Trophoblast cell (in vitro differentiated cells and primary cell): ENCODE measurements at regions not wholly inside any gene's neighbourhood (a gene's known extent, or its start where the extent isn't known, plus 50 kb on each side); places are given as distances from the start of the nearest gene placed in this dataset.
A peak's percentile ranks its signal among the peaks of the same experiment; 100 is the strongest.

Experiments used
- DNase-seq, 2 donors: peaks; one replicate each; pipeline ENCODE4 v3.0.0-alpha.2; 2016
- H2AFZ ChIP-seq: 2 replicates; pipeline ENCODE4 v1.6.1; 2013; ENCODE audit warnings: low read length, moderate library complexity, mild to moderate bottlenecking; ENCODE audit not compliant: insufficient read depth, poor library complexity
- H2AK5ac ChIP-seq: 2 replicates; pipeline ENCODE4 v1.6.1; 2013; ENCODE audit warnings: mild to moderate bottlenecking, low read length
- H2BK120ac ChIP-seq: 2 replicates; pipeline ENCODE4 v1.6.1; 2013; ENCODE audit warnings: low read length, mild to moderate bottlenecking, moderate library complexity; ENCODE audit not compliant: insufficient read depth, poor library complexity
- H2BK12ac ChIP-seq: 2 replicates; pipeline ENCODE4 v1.6.1; 2013; ENCODE audit warnings: mild to moderate bottlenecking, low read length, moderate library complexity
- H2BK5ac ChIP-seq: 2 replicates; pipeline ENCODE4 v1.6.1; 2013; ENCODE audit warnings: low read length, low read depth, moderate library complexity, mild to moderate bottlenecking; ENCODE audit not compliant: poor library complexity
- H3K14ac ChIP-seq: 2 replicates; pipeline ENCODE4 v1.6.1; 2013; ENCODE audit warnings: mild to moderate bottlenecking, low read length
- H3K18ac ChIP-seq: 2 replicates; pipeline ENCODE4 v1.6.1; 2013; ENCODE audit warnings: mild to moderate bottlenecking, low read length
- H3K23ac ChIP-seq: 2 replicates; pipeline ENCODE4 v1.6.1; 2013; ENCODE audit warnings: low read length
- H3K27ac ChIP-seq: 2 replicates; pipeline ENCODE4 v1.5.1; 2013; ENCODE audit warnings: low read depth, mild to moderate bottlenecking, inconsistent platforms, low read length, moderate library complexity
- H3K27me3 ChIP-seq: 2 replicates; pipeline ENCODE4 v1.6.1; 2013; ENCODE audit warnings: inconsistent platforms, mild to moderate bottlenecking, low read length, moderate library complexity; ENCODE audit not compliant: insufficient read depth
- H3K36me3 ChIP-seq, 2 experiments: 1 replicate in 1 of 2; 2 replicates in 1 of 2; pipeline ENCODE4 v1.6.1; 2013; ENCODE audit warnings: low read length in 2 of 2, mild to moderate bottlenecking in 2 of 2, moderate library complexity in 1 of 2; ENCODE audit not compliant: insufficient read depth in 2 of 2, control insufficient read depth in 1 of 2
- H3K4ac ChIP-seq: 2 replicates; pipeline ENCODE4 v1.6.1; 2013; ENCODE audit warnings: low read depth, mild to moderate bottlenecking, low read length, moderate library complexity
- H3K4me1 ChIP-seq, 2 experiments: 1 replicate in 1 of 2; 2 replicates in 1 of 2; pipeline ENCODE4 v1.6.1; 2013; ENCODE audit warnings: low read length in 2 of 2, mild to moderate bottlenecking in 2 of 2, moderate library complexity in 1 of 2; ENCODE audit not compliant: insufficient read depth in 2 of 2, control insufficient read depth in 1 of 2
- H3K4me2 ChIP-seq: 2 replicates; pipeline ENCODE4 v1.6.1; 2013; ENCODE audit warnings: inconsistent platforms, mild to moderate bottlenecking, low read length, moderate library complexity
- H3K4me3 ChIP-seq: 2 replicates; pipeline ENCODE4 v1.5.1; 2013; ENCODE audit warnings: mild to moderate bottlenecking, low read depth, low read length, inconsistent platforms
- H3K79me1 ChIP-seq: one replicate; pipeline ENCODE4 v1.6.1; 2013; ENCODE audit warnings: low read length
- H3K79me2 ChIP-seq: 2 replicates; pipeline ENCODE4 v1.6.1; 2013; ENCODE audit warnings: low read length, mild to moderate bottlenecking; ENCODE audit not compliant: control insufficient read depth, insufficient read depth, poor library complexity
- H3K9ac ChIP-seq: 2 replicates; pipeline ENCODE4 v1.6.1; 2013; ENCODE audit warnings: mild to moderate bottlenecking, low read length
- H3K9me3 ChIP-seq: 2 replicates; pipeline ENCODE4 v1.6.1; 2013; ENCODE audit warnings: low read depth, mild to moderate bottlenecking, control low read depth, inconsistent platforms, low read length; ENCODE audit not compliant: insufficient read depth
- H4K12ac ChIP-seq: 2 replicates; pipeline ENCODE4 v1.6.1; 2013; ENCODE audit warnings: low read depth, mild to moderate bottlenecking, low read length, moderate library complexity
- H4K8ac ChIP-seq: 2 replicates; pipeline ENCODE4 v1.6.1; 2013; ENCODE audit warnings: low read depth, mild to moderate bottlenecking, low read length, moderate library complexity
- H4K91ac ChIP-seq: one replicate; pipeline ENCODE4 v1.6.1; 2013; ENCODE audit warnings: low read depth, mild to moderate bottlenecking, low read length, moderate library complexity
- WGBS: extraction: QIAGEN DNeasy Blood & Tissue Kit; methylation state at CpG from one replicate; pipeline ENCODE4 v1.1.7; 2013; ENCODE audit warnings: missing lambda C conversion rate; ENCODE audit not compliant: insufficient read length, insufficient coverage; ENCODE audit errors: extremely low coverage; 5-methylcytosine and 5-hydroxymethylcytosine counted together

- Histone ChIP-seq H2BK120ac (no peak overlapping the region), H3K9me3 (no peaks in the 10 kb centered on the region), H3K4me1 (peaks cover 16 to 20% of the 10 kb centered on the region in 2 experiments), H3K27me3 (no peaks in the 10 kb centered on the region), H2AFZ (no peak overlapping the region), H3K27ac (no peak overlapping the region), H4K12ac (no peak overlapping the region), H2BK5ac (no peak overlapping the region), H3K79me2 (no peaks in the 10 kb centered on the region), H3K18ac (no peak overlapping the region), H3K23ac (no peak overlapping the region), H4K8ac (no peak overlapping the region), H2AK5ac (no peak overlapping the region), H3K4ac (no peak overlapping the region), H2BK12ac (no peak overlapping the region), H3K9ac (no peak overlapping the region), H3K14ac (no peak overlapping the region), H4K91ac (no peak overlapping the region), H3K36me3 (no peaks in the 10 kb centered on the region), H3K79me1 (peaks cover 9% of the 10 kb centered on the region), H3K4me2 (no peak overlapping the region), H3K4me3 (no peak overlapping the region)
- no CpG with 5 or more reads among the region's 9 CpGs for WGBS
- no peak for DNase-seq
Measured at GRCh38 chr1:229146647-229147046, 124.3 kb upstream of the RAB4A start.

DNA sequence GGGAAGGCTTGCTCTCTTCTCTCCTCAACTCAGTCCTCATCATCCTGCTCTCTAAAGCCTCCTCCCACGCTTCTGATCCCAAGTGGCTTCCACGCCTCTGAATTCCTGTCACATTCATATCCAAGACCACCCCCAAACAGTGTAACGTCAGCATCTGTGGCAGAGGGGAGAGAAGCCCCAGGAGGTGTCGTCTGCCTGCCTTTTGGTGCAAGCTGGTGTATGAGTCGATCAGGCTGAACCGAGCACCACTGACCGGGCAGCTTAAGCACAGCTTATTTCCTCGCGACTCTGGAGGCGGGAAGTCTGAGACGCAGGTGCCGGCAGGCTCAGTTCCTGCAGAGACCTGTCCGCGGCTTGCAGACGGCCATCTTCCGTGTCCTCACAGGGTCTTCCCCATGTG is 123.8 kb upstream of the RAB4A start:
- H3K14ac ChIP-seq: no peak overlapping the region
- no peak overlapping the region for H2BK120ac ChIP-seq
- H4K91ac ChIP-seq: peak overlapping the region; percentile 1
- H3K27me3 ChIP-seq: no peaks in the 10 kb centered on the region
- no peaks in the 10 kb centered on the region for H3K79me2 ChIP-seq
- no peak overlapping the region for H3K18ac ChIP-seq
- no peak overlapping the region for H2BK5ac ChIP-seq
- no peak overlapping the region for H3K4me3 ChIP-seq
- no peak overlapping the region for H3K4ac ChIP-seq
- no peaks in the 10 kb centered on the region for H3K36me3 ChIP-seq
- H3K4me1 ChIP-seq: peaks cover 16 to 19% of the 10 kb centered on the region in 2 experiments
- H3K9me3 ChIP-seq: no peaks in the 10 kb centered on the region
- H2AFZ ChIP-seq: no peak overlapping the region
- DNase-seq: peak in 1 of 2 donors; percentile 26
- H4K12ac ChIP-seq: no peak overlapping the region
- peak overlapping the region; percentile 12 for H2BK12ac ChIP-seq
- H3K23ac ChIP-seq: no peak overlapping the region
- H3K4me2 ChIP-seq: no peak overlapping the region
- H4K8ac ChIP-seq: no peak overlapping the region
- no peak overlapping the region for H3K27ac ChIP-seq
- no CpG with 5 or more reads among the region's 16 CpGs for WGBS
- no peak overlapping the region for H3K9ac ChIP-seq
- H2AK5ac ChIP-seq: no peak overlapping the region
- peaks cover 9% of the 10 kb centered on the region for H3K79me1 ChIP-seq

- Histone ChIP-seq H3K14ac (no peak overlapping the region), H3K79me2 (no peaks in the 10 kb centered on the region), H2AK5ac (no peak overlapping the region), H3K4me1 (peaks cover 12 to 13% of the 10 kb centered on the region in 2 experiments), H3K79me1 (peaks cover 2% of the 10 kb centered on the region), H3K23ac (no peak overlapping the region), H3K4ac (no peak overlapping the region), H3K9ac (no peak overlapping the region), H3K4me2 (no peak overlapping the region), H4K8ac (no peak overlapping the region), H3K18ac (no peak overlapping the region), H4K12ac (no peak overlapping the region), H4K91ac (no peak overlapping the region), H2AFZ (no peak overlapping the region), H2BK120ac (no peak overlapping the region), H3K27ac (no peak overlapping the region), H2BK12ac (no peak overlapping the region), H3K4me3 (no peak overlapping the region), H3K36me3 (no peaks in the 10 kb centered on the region), H3K9me3 (no peaks in the 10 kb centered on the region), H3K27me3 (no peaks in the 10 kb centered on the region), H2BK5ac (no peak overlapping the region)
- no CpG with 5 or more reads among the region's 13 CpGs for WGBS
- no peak for DNase-seq
Measured at GRCh38 chr1:229148041-229148671, 122.8 kb upstream of the RAB4A start.

- Histone ChIP-seq H3K36me3 (no peaks in the 10 kb centered on the region), H4K91ac (no peak overlapping the region), H4K12ac (no peak overlapping the region), H3K27me3 (no peaks in the 10 kb centered on the region), H3K27ac (no peak overlapping the region), H3K9me3 (no peaks in the 10 kb centered on the region), H2BK12ac (no peak overlapping the region), H3K4me2 (no peak overlapping the region), H2BK120ac (no peak overlapping the region), H3K9ac (no peak overlapping the region), H3K14ac (no peak overlapping the region), H3K23ac (no peak overlapping the region), H2AFZ (no peak overlapping the region), H3K18ac (no peak overlapping the region), H3K79me1 (peaks cover 2% of the 10 kb centered on the region), H3K4me3 (no peak overlapping the region), H2AK5ac (no peak overlapping the region), H3K79me2 (no peaks in the 10 kb centered on the region), H3K4me1 (peaks cover 11 to 12% of the 10 kb centered on the region in 2 experiments), H4K8ac (no peak overlapping the region), H2BK5ac (no peak overlapping the region), H3K4ac (no peak overlapping the region)
- no peak for DNase-seq
- no CpG with 5 or more reads among the region's 7 CpGs for WGBS
Measured at GRCh38 chr1:229148743-229149142, 122.2 kb upstream of the RAB4A start.
